Ishikawa (cell line): ENCODE measurements at regions not wholly inside any gene's neighbourhood (a gene's known extent, or its start where the extent isn't known, plus 50 kb on each side); places are given as distances from the start of the nearest gene placed in this dataset.

Source experiments
- CEBPB ChIP-seq: IDR thresholded peaks from 2 replicates; pipeline ENCODE4 v1.6.1; 2012
- CREB1 ChIP-seq: IDR thresholded peaks from 2 replicates; pipeline ENCODE4 v1.6.1; 2012; ENCODE audit warnings: low read depth
- EGR1 ChIP-seq: IDR thresholded peaks from 2 replicates; pipeline ENCODE4 v1.6.1; 2012
- EP300 ChIP-seq: IDR thresholded peaks from 2 replicates; pipeline ENCODE4 v1.6.1; 2012; ENCODE audit warnings: borderline replicate concordance
- FOXM1 ChIP-seq: IDR thresholded peaks from 2 replicates; pipeline ENCODE4 v1.6.1; 2012; ENCODE audit warnings: low read depth, borderline replicate concordance
- MAX ChIP-seq: IDR thresholded peaks from 2 replicates; pipeline ENCODE4 v1.6.1; 2012
- NFIC ChIP-seq: IDR thresholded peaks from 2 replicates; pipeline ENCODE4 v1.6.1; 2012
- RAD21 ChIP-seq: IDR thresholded peaks from 2 replicates; pipeline ENCODE4 v1.6.1; 2012; ENCODE audit warnings: low read depth
- REST ChIP-seq: IDR thresholded peaks from 2 replicates; pipeline ENCODE4 v1.6.1; 2012; ENCODE audit warnings: low read depth, mild to moderate bottlenecking
- TAF1 ChIP-seq: IDR thresholded peaks from 2 replicates; pipeline ENCODE4 v1.6.1; 2012; ENCODE audit warnings: low read depth, mild to moderate bottlenecking
- TCF12 ChIP-seq: IDR thresholded peaks from 2 replicates; pipeline ENCODE4 v1.6.1; 2012; ENCODE audit warnings: low read depth
- TEAD4 ChIP-seq: IDR thresholded peaks from 2 replicates; pipeline ENCODE4 v1.6.1; 2012
- USF1 ChIP-seq: IDR thresholded peaks from 2 replicates; pipeline ENCODE4 v1.6.1; 2012
- YY1 ChIP-seq: IDR thresholded peaks from 2 replicates; pipeline ENCODE4 v1.6.1; 2012; ENCODE audit warnings: low read depth
- ZBTB7A ChIP-seq: IDR thresholded peaks from 2 replicates; pipeline ENCODE4 v1.6.1; 2012; ENCODE audit warnings: low read depth

GRCh38 chr15:93214106-93214505 is 125.1 kb upstream of the RGMA start:
- no peak for TF ChIP-seq EP300
- TF ChIP-seq RAD21 = no peak
- TF ChIP-seq EGR1 = no peak
- no peak for TF ChIP-seq TCF12
- TF ChIP-seq YY1 = no peak
- TF ChIP-seq NFIC = no peak

GRCh38 chr15:93213281-93213680 is 124.3 kb upstream of the RGMA start:
- TF ChIP-seq YY1 = no peak

GRCh38 chr15:93212578-93212977 is 123.6 kb upstream of the RGMA start:
- TF ChIP-seq FOXM1 (no peak), CEBPB (no peak), TAF1 (no peak), REST (no peak), YY1 (no peak), EGR1 (no peak), EP300 (no peak), MAX (no peak), USF1 (no peak), TCF12 (no peak), ZBTB7A (no peak), CREB1 (no peak), TEAD4 (no peak), NFIC (no peak), RAD21 (no peak)

GRCh38 chr15:93210995-93211394 is 122.0 kb upstream of the RGMA start:
- no peak for TF ChIP-seq TAF1
- TF ChIP-seq CREB1 = no peak
- TF ChIP-seq RAD21 = no peak
- no peak for TF ChIP-seq USF1
- TF ChIP-seq YY1 = no peak
- TF ChIP-seq TCF12 = no peak
- TF ChIP-seq CEBPB = no peak
- no peak for TF ChIP-seq NFIC
- TF ChIP-seq EGR1 = no peak
- no peak for TF ChIP-seq TEAD4
- TF ChIP-seq FOXM1 = no peak
- no peak for TF ChIP-seq EP300
- TF ChIP-seq ZBTB7A = no peak
- no peak for TF ChIP-seq REST
- TF ChIP-seq MAX = no peak

GRCh38 chr15:93209690-93210445 is 120.9 kb upstream of the RGMA start:
- no peak for TF ChIP-seq CREB1
- TF ChIP-seq MAX = no peak
- no peak for TF ChIP-seq USF1
- TF ChIP-seq YY1 = no peak
- TF ChIP-seq EGR1 = no peak
- TF ChIP-seq REST = no peak
- TF ChIP-seq TCF12 = no peak
- no peak for TF ChIP-seq NFIC
- TF ChIP-seq CEBPB = no peak
- TF ChIP-seq TAF1 = no peak
- TF ChIP-seq RAD21 = no peak
- no peak for TF ChIP-seq TEAD4
- no peak for TF ChIP-seq FOXM1
- TF ChIP-seq EP300 = no peak
- no peak for TF ChIP-seq ZBTB7A
